A549 (cell line): ENCODE measurements at regions not wholly inside any gene's neighbourhood (a gene's known extent, or its start where the extent isn't known, plus 50 kb on each side); places are given as distances from the start of the nearest gene placed in this dataset.

ENCODE experiments used
- ATAC-seq, 2 experiments: fragments of 200-7000 bp in 1 of 2; fragments of >200 bp in 1 of 2; cut with Nextera tagmentation in 1 of 2; cut with Tn5 transposase in 1 of 2; 3 replicates each; pipeline versions ENCODE4 v1.8.0 to v1.9.1; 2018 to 2020; ENCODE audit warnings: mild to moderate bottlenecking in 1 of 2, moderate library complexity in 1 of 2
- CTCF ChIA-PET: fragments of 300-600 bp; sonication (Branson Sonifier 250); formaldehyde crosslinking; extraction: SDS; loops from one replicate; lab custom pipeline; 2021; ENCODE audit warnings: antibody characterized with exemption, inconsistent platforms; lab: Yijun Ruan, JAX
- POLR2A ChIA-PET: fragments of 350-600 bp; formaldehyde crosslinking; extraction: SDS; loops from one replicate; lab custom pipeline; 2021; ENCODE audit warnings: antibody characterized with exemption, inconsistent platforms; lab: Yijun Ruan, JAX
- DNase-seq, 2 experiments: peaks; one replicate each; pipeline versions ENCODE4 v3.0.0 to v3.0.0-alpha.2; 2011 to 2016; ENCODE audit warnings: low read depth in 1 of 2, low spot score in 1 of 2
- FAIRE-seq: peaks from 2 replicates; lab custom pipeline; 2011; peaks lifted over from hg19 to GRCh38; lab: Jason Lieb, UNC
- H3K27ac ChIP-seq, 2 experiments: fragments of >200 bp; sonication (Bioruptor Twin); formaldehyde crosslinking; 3 replicates each; pipeline ENCODE4 v1.5.1; 2016 to 2017
- H3K4me1 ChIP-seq: fragments of >200 bp; sonication (Bioruptor Twin); formaldehyde crosslinking; 3 replicates; pipeline ENCODE4 v1.6.1; 2016
- H3K4me2 ChIP-seq: fragments of >200 bp; sonication (Bioruptor Twin); formaldehyde crosslinking; 3 replicates; pipeline ENCODE4 v1.6.1; 2016
- H3K4me3 ChIP-seq: fragments of >200 bp; sonication (Bioruptor Twin); formaldehyde crosslinking; 3 replicates; pipeline ENCODE4 v1.5.1; 2016
- H3K9me3 ChIP-seq: fragments of >200 bp; sonication (Bioruptor Twin); formaldehyde crosslinking; 3 replicates; pipeline ENCODE4 v1.6.1; 2016
- ATOH8 ChIP-seq: fragments of 250-450 bp; sonication (Bioruptor Pico); IDR thresholded peaks from 2 replicates; pipeline ENCODE4 v1.5.0; 2020; ENCODE audit warnings: low read depth, mild to moderate bottlenecking, moderate library complexity
- CBX8 ChIP-seq: fragments of 200-600 bp; sonication (generic); IDR thresholded peaks from 2 replicates; pipeline ENCODE4 v1.6.1; 2016
- CEBPB ChIP-seq, 2 experiments: fragments of >200 bp in 1 of 2; sonication (Bioruptor Twin) in 1 of 2; formaldehyde crosslinking in 1 of 2; IDR thresholded peaks; 2 replicates each; pipeline ENCODE4 v1.6.1; 2012 to 2016
- CTCF ChIP-seq: fragments of >200 bp; sonication (Bioruptor Twin); formaldehyde crosslinking; IDR thresholded peaks from 3 replicates; pipeline ENCODE4 v1.5.1; 2016
- EHMT2 ChIP-seq: fragments of 200-600 bp; sonication (generic); IDR thresholded peaks from 2 replicates; pipeline ENCODE4 v1.6.1; 2016; ENCODE audit warnings: antibody characterized with exemption, low read depth, mild to moderate bottlenecking, moderate library complexity
- EP300 ChIP-seq, 2 experiments: fragments of >200 bp; sonication (Bioruptor Twin); formaldehyde crosslinking; IDR thresholded peaks; 2 replicates in 1 of 2; 3 replicates in 1 of 2; pipeline ENCODE4 v1.6.1; 2016 to 2017
- HEYL ChIP-seq: fragments of 250-450 bp; sonication (Bioruptor Pico); IDR thresholded peaks from 2 replicates; pipeline ENCODE4 v1.8.0; 2021; ENCODE audit warnings: mild to moderate bottlenecking, moderate library complexity
- HOXA7 ChIP-seq: fragments of 250-450 bp; sonication (Bioruptor Pico); IDR thresholded peaks from 2 replicates; pipeline ENCODE4 v1.5.0; 2020; ENCODE audit warnings: mild to moderate bottlenecking, moderate library complexity
- HOXB13 ChIP-seq: fragments of 250-450 bp; sonication (Bioruptor Pico); IDR thresholded peaks from 2 replicates; pipeline ENCODE4 v1.5.0; 2020; ENCODE audit warnings: low read depth, mild to moderate bottlenecking, moderate library complexity
- JUNB ChIP-seq: fragments of >200 bp; sonication (Bioruptor Twin); formaldehyde crosslinking; IDR thresholded peaks from 2 replicates; pipeline ENCODE4 v1.6.1; 2016
- MAFK ChIP-seq: fragments of 450-650 bp; IDR thresholded peaks from 2 replicates; pipeline ENCODE4 v1.6.1; 2014; ENCODE audit not compliant: partially characterized antibody
- NFE2L2 ChIP-seq: fragments of 150-350 bp; conservative IDR thresholded peaks from 2 replicates; pipeline ENCODE4 v1.6.1; 2014; ENCODE audit warnings: low read length
- NR3C1 ChIP-seq: fragments of >200 bp; sonication (Bioruptor Twin); formaldehyde crosslinking; IDR thresholded peaks from 3 replicates; pipeline ENCODE4 v1.6.1; 2017
- POLR2A ChIP-seq: IDR thresholded peaks from 2 replicates; pipeline ENCODE4 v1.6.1; 2012; ENCODE audit warnings: mild to moderate bottlenecking, low read length
- POLR2AphosphoS2 ChIP-seq: conservative IDR thresholded peaks from 2 replicates; pipeline ENCODE4 v1.6.1; 2012; ENCODE audit warnings: low read length, improper control_type of control experiment, inconsistent platforms
- REST ChIP-seq: fragments of 200-600 bp; sonication (generic); IDR thresholded peaks from 2 replicates; pipeline ENCODE4 v1.6.1; 2016; ENCODE audit warnings: antibody characterized with exemption, mild to moderate bottlenecking, moderate library complexity
- RNF2 ChIP-seq: fragments of 200-600 bp; sonication (generic); IDR thresholded peaks from 2 replicates; pipeline ENCODE4 v1.6.1; 2016; ENCODE audit warnings: low read depth, mild to moderate bottlenecking, antibody characterized with exemption, moderate library complexity, borderline replicate concordance
- TFCP2L1 ChIP-seq: fragments of 250-450 bp; sonication (Bioruptor Pico); IDR thresholded peaks from 2 replicates; pipeline ENCODE4 v1.5.0; 2021; ENCODE audit warnings: mild to moderate bottlenecking
- ZFP36 ChIP-seq: fragments of 450-650 bp; IDR thresholded peaks from 2 replicates; pipeline ENCODE4 v1.6.1; 2014; ENCODE audit warnings: borderline replicate concordance; ENCODE audit not compliant: partially characterized antibody
- WGBS: methylation state at CpG from one replicate; pipeline ENCODE4 v1.1.6; 2017; ENCODE audit errors: missing lambda C conversion rate; 5-methylcytosine and 5-hydroxymethylcytosine counted together

- no peak for ATAC-seq
- POLR2A ChIA-PET: no interaction called here
- no peaks in the 10 kb centered on the region for H3K9me3 ChIP-seq
- 71% methylated on average over 4 of the region's 4 CpGs for WGBS
- H3K4me2 ChIP-seq: no peak overlapping the region
- H3K4me1 ChIP-seq: peaks cover 11% of the 10 kb centered on the region
- no peak for TF ChIP-seq CEBPB (IDR thresholded peaks at IDR 0.05)
- TF ChIP-seq RNF2: no peak
- no peak for TF ChIP-seq EP300 (IDR thresholded peaks at IDR 0.05)
- TF ChIP-seq ZFP36: no peak
- TF ChIP-seq NFE2L2: no peak
- DNase-seq: no peak
- H3K27ac ChIP-seq: no peak overlapping the region
- no peak overlapping the region for H3K4me3 ChIP-seq
- CTCF ChIA-PET: interaction anchor here (0.9 to 6.0 kb wide), 6 partner anchors 14 to 125 kb away, joined by 3 to 38 read pairs (median 6); no protein-coding TSS in a partner anchor
- no peak for FAIRE-seq
Observed at GRCh38 chr2:64362562-64363026, 91.4 kb upstream of the LGALSL start.

GRCh38 chr2:64363140-64363539 is 90.8 kb upstream of the LGALSL start:
- Histone ChIP-seq H3K4me1 (peaks cover 11% of the 10 kb centered on the region), H3K27ac (no peak overlapping the region), H3K9me3 (no peaks in the 10 kb centered on the region), H3K4me3 (no peak overlapping the region)
- ATAC-seq (no peak), FAIRE-seq (no peak)
- CTCF ChIA-PET: interaction anchor here (0.7 to 6.0 kb wide), 8 partner anchors 8 to 202 kb away, joined by 3 to 38 read pairs (median 3); no protein-coding TSS in a partner anchor
- TF ChIP-seq CEBPB (IDR thresholded peaks at IDR 0.05) (no peak), CBX8 (no peak), REST (peak; percentile 41; the same call in 1 of the 2 replicates)
- TF ChIP-seq, all 56 proteins: peak for 1
- no peak for DNase-seq
- POLR2A ChIA-PET: no interaction called here
- no peak overlapping the region for H3K4me2 ChIP-seq
- 91% methylated on average over 4 of the region's 4 CpGs for WGBS

GRCh38 chr2:64363848-64364247 is 90.1 kb upstream of the LGALSL start:
- ChIA-PET CTCF (interaction anchor here (0.5 to 6.0 kb wide), 8 partner anchors 8 to 553 kb away, joined by 3 to 38 read pairs (median 4); no protein-coding TSS in a partner anchor), POLR2A (no interaction called here)
- H3K4me2 ChIP-seq: no peak overlapping the region
- FAIRE-seq (no peak), ATAC-seq (no peak), DNase-seq (no peak)
- H3K9me3 ChIP-seq: no peaks in the 10 kb centered on the region
- TF ChIP-seq EHMT2 (no peak), POLR2AphosphoS2 (no peak)
- H3K4me1 ChIP-seq: peaks cover 11% of the 10 kb centered on the region
- 52% methylated on average over 2 of the region's 2 CpGs for WGBS
- no peak overlapping the region for H3K4me3 ChIP-seq
- H3K27ac ChIP-seq: no peak overlapping the region

- ChIA-PET POLR2A (interaction anchor here (0.6 kb wide), 1 partner anchor 13 kb away, joined by 3 read pairs; no protein-coding TSS in a partner anchor), CTCF (interaction anchor here (1.4 kb wide), 1 partner anchor 37 kb away, joined by 3 read pairs; no protein-coding TSS in a partner anchor)
- Histone ChIP-seq H3K4me2 (no peak overlapping the region), H3K27ac (no peak overlapping the region), H3K4me3 (no peak overlapping the region), H3K9me3 (no peaks in the 10 kb centered on the region), H3K4me1 (no peaks in the 10 kb centered on the region)
- ATAC-seq (no peak), FAIRE-seq (no peak), DNase-seq (no peak)
- 60% methylated on average over 7 of the region's 7 CpGs for WGBS
- TF ChIP-seq NR3C1 (no peak), POLR2A (no peak), POLR2AphosphoS2 (no peak), HOXB13 (CRISPR knock-in tag) (no peak), CTCF (no peak), EHMT2 (no peak), ATOH8 (CRISPR knock-in tag) (no peak), MAFK (no peak), JUNB (no peak), HEYL (CRISPR knock-in tag) (no peak), HOXA7 (CRISPR knock-in tag) (no peak), TFCP2L1 (CRISPR knock-in tag) (no peak)
Observed at GRCh38 chr2:64367444-64368232, 86.3 kb upstream of the LGALSL start.
